ENCODE measurements at regions not wholly inside any gene's neighbourhood (a gene's known extent, or its start where the extent isn't known, plus 50 kb on each side); places are given as distances from the start of the nearest gene placed in this dataset.

DNA sequence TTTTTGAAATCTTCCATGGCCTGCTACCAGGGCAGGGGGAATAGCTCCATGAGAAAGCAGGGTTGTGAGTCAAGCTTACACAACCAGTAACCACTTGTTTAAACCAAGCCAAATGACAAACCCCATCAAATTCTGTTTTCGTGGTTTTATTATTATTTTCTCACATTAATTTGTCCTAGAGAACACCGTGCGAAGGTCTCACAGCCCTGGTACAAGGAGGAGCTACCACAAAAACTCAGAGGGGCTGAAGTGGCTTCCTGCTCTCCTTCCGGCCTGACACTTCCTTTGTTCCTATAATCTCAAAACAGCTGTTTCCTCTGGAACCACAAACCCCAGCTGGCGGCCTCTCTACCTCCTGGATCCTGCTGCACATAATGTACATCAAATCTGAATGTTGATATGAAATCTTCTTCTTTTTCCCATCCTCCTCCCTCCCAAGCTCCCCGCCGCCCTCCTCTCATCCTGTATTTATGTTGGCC lies 375.9 kb downstream of the MCTP2 start:
- DNase-seq, result no peak

DNA sequence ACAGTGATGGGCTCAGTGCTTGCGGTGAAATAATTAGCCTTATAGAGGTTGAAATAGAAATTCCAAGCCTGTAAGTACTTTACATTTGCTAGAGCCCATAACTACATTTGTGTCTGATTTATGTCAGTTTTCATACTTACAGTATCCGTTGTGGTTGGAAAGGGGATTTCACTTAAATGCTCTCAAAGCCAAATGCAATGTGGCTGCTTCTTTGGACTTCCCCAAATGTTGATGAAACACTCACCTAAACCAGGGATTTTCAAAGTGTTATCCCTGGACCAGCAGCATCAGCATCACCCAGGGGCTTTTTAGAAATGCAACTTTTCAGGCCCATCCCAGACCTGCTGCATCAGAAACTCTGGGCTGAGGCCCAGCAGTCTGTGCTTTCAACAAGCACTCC lies 378.7 kb downstream of the MCTP2 start:
- DNase-seq, result no peak

- no peak for DNase-seq
Measured at GRCh38 chr15:94610485-94610884, 379.1 kb downstream of the MCTP2 start.

DNA sequence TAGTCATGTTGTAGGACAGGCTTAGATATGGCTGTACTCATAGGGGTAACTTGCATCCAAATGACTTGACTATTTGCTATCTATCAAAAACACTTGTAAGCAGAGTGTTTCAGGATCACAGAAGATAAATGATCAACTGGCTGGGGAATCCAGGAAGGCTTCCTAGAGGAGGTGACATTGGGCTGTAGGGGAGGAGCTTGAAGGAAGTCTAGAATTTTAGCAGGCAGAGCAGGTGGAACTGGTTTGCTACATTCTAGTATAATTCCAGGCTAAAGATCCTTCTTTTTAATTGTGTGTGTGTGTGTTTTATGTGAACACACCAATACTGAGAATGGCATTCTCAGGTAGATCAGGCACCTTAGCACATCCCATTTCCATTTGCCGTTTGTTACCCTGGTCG lies 380.3 kb downstream of the MCTP2 start:
- no peak for DNase-seq

- DNase-seq, result no peak
Measured at GRCh38 chr15:94615688-94616087, 384.3 kb downstream of the MCTP2 start.

DNA sequence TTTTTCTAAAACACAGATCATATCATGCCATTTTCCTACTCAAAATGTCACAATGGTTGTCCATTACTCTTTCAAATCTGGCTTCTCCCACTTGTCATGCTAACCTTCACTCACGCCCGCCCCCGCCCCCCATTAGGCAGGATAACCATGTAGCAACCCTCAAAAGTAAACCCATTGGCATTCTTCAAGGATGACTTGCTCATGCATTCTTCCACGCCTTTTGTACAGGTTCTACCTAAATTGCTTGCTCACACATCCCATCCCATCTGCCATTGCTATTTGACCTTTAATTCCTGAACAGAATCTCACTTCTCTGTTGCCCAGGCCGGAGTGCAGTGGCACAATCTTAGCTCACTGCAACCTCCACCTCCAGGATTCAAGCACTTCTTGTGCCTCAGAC lies 389.3 kb downstream of the MCTP2 start:
- no peak for DNase-seq

DNA sequence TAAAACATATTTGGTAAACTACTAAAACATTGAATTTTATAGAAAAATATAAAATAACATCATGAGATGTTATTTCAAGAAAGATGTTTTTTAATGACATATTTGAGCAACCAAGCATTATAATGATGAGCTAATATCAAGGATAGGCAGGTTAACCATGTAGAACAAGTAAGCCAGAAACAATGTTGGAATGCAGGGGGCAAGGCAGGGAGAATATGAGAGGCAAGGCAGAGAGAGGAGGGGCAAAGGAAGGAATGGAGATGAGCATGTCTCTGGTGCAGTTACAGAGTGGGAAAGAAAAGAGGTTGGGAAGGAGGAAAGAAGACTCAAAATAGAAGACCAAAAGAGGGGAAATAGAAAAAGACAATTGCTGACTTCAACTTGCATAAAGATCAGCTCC lies 390.4 kb downstream of the MCTP2 start:
- DNase-seq, result no peak

DNA sequence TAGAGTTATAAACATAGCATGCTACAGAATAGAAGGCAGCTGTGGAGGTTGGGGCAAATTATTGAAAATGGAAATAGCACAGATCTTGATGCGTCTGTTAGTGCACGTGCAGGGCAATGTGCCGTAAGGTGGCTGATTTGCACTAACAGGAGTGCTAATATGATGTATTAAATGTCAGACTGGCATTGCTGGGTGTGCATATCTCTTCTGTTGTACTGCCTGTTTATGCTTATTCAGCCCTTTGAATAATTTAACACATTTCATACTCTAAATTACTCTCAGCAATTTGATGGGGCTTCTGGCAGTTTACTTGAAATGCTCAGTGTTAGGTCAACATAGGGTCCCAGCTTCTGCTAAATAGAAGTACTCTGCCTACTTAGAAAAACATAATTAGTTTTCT lies 395.6 kb downstream of the MCTP2 start:
- no peak for DNase-seq

DNA sequence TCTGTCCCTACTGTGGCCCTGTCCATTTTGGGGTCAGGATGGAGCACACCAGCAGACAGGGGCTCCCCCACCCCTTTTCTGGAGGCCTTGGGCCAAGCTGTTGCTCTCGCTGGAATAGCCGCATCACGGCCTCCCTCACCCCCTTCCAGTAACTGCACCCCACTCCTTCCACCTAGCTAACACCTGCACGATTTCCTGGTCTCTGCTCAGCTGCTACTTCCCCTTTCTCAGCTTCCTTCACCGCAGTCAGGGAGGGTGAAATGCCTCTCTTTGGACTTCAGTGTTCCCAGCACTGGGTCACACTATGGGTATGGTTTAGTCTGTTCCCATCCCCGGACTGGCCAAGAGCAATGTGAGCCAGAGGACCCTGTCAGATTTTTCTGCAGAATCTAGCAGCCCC lies 400.2 kb downstream of the MCTP2 start:
- DNase-seq, result no peak

- DNase-seq, result no peak
Measured at GRCh38 chr15:94638183-94638582, 406.8 kb downstream of the MCTP2 start.

- DNase-seq, result no peak
Measured at GRCh38 chr15:94639701-94640100, 408.3 kb downstream of the MCTP2 start.

- DNase-seq, result no peak
Measured at GRCh38 chr15:94644433-94644832, 413.1 kb downstream of the MCTP2 start.

DNA sequence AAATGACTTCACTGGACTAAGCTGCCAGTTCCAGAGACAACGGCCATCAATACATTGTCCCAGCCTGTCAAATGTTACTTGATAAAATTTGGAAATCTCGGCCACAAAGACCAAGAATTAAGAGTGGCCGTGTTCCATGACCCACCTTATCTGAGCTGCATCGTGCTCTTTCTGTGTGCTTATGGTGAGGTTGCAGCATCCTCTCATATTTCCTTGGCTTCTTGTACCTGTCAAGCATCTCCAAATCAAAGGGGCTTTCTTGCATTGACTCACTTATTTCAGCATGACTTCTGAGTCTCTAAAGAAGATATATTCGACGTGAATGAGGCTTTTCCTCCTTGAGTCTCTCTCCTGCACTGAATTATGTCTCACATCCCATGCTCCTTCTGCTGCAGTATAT lies 421.7 kb downstream of the MCTP2 start:
- DNase-seq, result no peak

- DNase-seq, result no peak
Measured at GRCh38 chr15:94655249-94655880, 424.0 kb downstream of the MCTP2 start.

- no peak for DNase-seq
Measured at GRCh38 chr15:94665676-94666441, 434.5 kb downstream of the MCTP2 start.

DNA sequence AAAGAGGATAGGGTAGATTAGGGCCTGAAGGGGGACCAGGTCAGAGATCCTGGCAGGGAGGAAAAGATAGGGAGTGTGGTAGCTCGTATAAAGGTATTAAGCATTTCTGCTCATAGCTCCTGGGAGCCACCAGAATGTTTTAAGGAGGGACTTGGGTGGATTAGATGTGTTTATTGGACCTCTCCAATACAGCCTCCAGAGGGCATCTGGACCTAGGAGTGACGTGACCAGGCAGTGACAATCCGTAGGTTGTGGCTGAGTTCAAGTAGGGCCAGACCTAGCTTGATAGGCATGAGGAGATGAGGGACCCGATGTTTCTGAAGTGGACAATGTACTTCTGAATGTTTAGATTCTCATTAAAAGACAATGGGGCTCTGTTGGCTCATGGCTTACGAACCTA lies 435.2 kb downstream of the MCTP2 start:
- DNase-seq, result no peak

- DNase-seq, result no peak
Measured at GRCh38 chr15:94667109-94667508, 435.7 kb downstream of the MCTP2 start.

DNA sequence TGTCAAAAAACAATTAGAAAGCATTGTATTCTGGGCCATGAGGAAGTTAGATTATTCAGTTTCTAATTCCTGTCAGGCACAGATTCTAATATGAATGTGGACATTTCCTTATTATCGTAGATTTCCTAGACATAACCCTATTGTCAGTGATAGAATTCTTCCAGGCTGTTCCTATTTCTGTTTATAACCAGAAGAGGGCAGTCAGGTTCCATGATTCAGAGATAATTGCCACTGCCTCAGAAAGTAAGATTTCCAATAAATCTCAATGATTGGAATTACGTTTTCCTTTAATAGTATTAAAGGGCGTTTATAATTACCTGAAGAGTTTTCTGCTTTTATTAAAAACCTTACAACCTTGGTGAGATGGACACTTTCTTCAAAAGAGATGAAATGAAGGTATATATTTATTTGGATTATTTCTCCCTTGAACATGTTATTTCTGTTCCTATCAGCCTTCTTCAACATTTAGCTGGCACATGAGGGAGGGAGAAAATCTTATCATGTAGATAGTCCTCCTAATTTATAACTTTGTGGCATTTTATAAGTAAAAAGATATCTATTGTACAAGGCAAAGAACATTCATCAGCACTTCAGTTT lies 439.2 kb downstream of the MCTP2 start:
- no peak for DNase-seq

DNA sequence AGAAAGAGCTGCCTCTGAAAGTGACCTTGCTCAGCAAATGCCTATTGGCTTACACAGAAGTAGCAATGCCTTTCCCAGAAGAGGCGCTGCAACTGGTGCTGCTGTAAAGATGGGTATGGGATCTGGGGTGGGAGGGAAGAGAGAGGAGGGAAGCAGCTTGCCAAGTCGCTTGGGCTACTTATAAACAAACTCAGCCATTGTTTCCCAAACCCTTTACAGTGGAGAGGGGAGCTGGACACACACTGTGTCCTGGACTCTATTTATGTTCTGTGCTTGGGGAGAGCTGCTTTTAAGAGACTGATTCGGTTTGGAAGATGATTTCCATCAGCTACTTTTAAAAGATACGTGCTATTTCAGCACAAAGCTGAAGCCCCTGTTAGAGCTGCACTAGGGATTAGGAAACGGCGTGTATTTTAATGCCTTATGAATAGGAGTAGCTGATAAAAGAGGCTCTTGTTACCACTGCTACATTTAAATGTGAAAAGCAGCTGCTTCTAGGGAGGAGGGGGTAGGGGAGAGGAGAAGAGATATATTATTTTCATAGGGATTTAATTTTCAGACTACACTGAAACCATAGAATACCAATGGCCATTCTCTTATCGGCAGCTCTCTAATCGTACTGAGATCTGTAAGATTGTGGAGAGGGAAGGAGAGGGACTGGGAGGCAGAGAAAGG lies 440.6 kb downstream of the MCTP2 start:
- no peak for DNase-seq

- DNase-seq, result no peak
Measured at GRCh38 chr15:94673801-94674200, 442.4 kb downstream of the MCTP2 start.

- DNase-seq, result no peak
Measured at GRCh38 chr15:94674296-94674695, 442.9 kb downstream of the MCTP2 start.

DNA sequence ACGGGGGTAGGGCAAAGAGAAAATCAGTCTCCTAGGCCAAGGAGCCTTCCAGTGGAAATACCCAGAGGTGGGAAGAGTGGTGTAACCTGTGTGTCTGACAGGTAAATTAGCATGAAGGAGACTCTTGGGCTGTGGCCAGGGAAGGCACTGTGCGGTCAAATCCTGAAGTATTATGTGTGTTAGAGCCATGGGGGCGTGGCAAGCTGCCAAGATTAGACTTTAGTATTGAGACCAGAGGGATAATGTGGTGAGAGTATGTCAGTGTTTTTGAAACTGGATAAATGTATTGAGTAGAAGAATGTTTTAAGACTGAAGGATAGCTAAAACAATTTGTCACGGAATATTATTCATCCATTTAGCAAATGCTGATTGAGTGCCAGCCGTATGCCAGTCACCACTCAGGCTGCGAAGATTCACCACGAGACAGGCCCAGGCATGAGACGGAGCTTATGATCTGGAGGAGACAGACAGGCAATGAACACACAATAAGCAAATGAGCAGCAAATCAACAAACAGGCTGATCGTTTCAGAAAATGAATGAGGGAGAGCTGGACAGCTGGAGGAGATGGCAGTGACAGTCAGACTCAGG lies 445.9 kb downstream of the MCTP2 start:
- DNase-seq, result no peak

GRCh38 chr15:94682171-94682570 lies 450.8 kb downstream of the MCTP2 start:
- DNase-seq, result no peak

Data from NCI-H2029 (cell line).